ENCODE measurements at regions not wholly inside any gene's neighbourhood (a gene's known extent, or its start where the extent isn't known, plus 50 kb on each side); places are given as distances from the start of the nearest gene placed in this dataset.

- Histone ChIP-seq H3K9me3 (ENCODE audit: insufficient read depth, low read length) (no peaks in the 10 kb centered on the region), H3K9me2 (replicated peaks; ENCODE audit: insufficient read depth, low read length) (no peaks in the 10 kb centered on the region), H3K27ac (ENCODE audit: low read depth, low read length) (no peak overlapping the region), H4K20me1 (ENCODE audit: low read depth, low read length) (no peaks in the 10 kb centered on the region), H3K27me3 (ENCODE audit: low read length) (no peaks in the 10 kb centered on the region), H3K79me2 (ENCODE audit: insufficient read depth, low read length) (no peaks in the 10 kb centered on the region), H3K36me3 (ENCODE audit: low read length) (no peaks in the 10 kb centered on the region), H3F3A (ENCODE audit: insufficient read depth) (no peaks in the 10 kb centered on the region), H3K9ac (ENCODE audit: low read length) (no peak overlapping the region), H2AFZ (ENCODE audit: low read depth, low read length, severe bottlenecking) (no peak overlapping the region), H3K4me3 (ENCODE audit: insufficient read depth, low read length, poor library complexity, severe bottlenecking) (no peak overlapping the region), H3K4me2 (ENCODE audit: low read depth, low read length, poor library complexity, severe bottlenecking) (no peak overlapping the region)
- TF ChIP-seq EZH2phosphoT487 (conservative IDR thresholded peaks at IDR 0.05; ENCODE audit: low read length), result no peak
- no peak for TF ChIP-seq CTCF (IDR thresholded peaks at IDR 0.05; ENCODE audit: insufficient read depth, low read length, poor library complexity, severe bottlenecking)
Observed at GRCh38 chr6:148678682-148679081, 68.1 kb upstream of the UST start.

GRCh38 chr6:148681666-148682065 is 65.2 kb upstream of the UST start:
- TF ChIP-seq CTCF (IDR thresholded peaks at IDR 0.05; ENCODE audit: insufficient read depth, low read length, poor library complexity, severe bottlenecking) (no peak), EZH2phosphoT487 (conservative IDR thresholded peaks at IDR 0.05; ENCODE audit: low read length) (no peak)
- H3F3A ChIP-seq (ENCODE audit: insufficient read depth), result no peaks in the 10 kb centered on the region
- H2AFZ ChIP-seq (ENCODE audit: low read depth, low read length, severe bottlenecking), result no peak overlapping the region
- H3K4me3 ChIP-seq (ENCODE audit: insufficient read depth, low read length, poor library complexity, severe bottlenecking), result no peak overlapping the region
- no peak overlapping the region for H3K9ac ChIP-seq (ENCODE audit: low read length)
- H3K27ac ChIP-seq (ENCODE audit: low read depth, low read length), result no peak overlapping the region
- H3K9me3 ChIP-seq (ENCODE audit: insufficient read depth, low read length), result no peaks in the 10 kb centered on the region
- no peaks in the 10 kb centered on the region for H4K20me1 ChIP-seq (ENCODE audit: low read depth, low read length)
- no peak overlapping the region for H3K4me2 ChIP-seq (ENCODE audit: low read depth, low read length, poor library complexity, severe bottlenecking)
- H3K27me3 ChIP-seq (ENCODE audit: low read length), result no peaks in the 10 kb centered on the region
- no peaks in the 10 kb centered on the region for H3K36me3 ChIP-seq (ENCODE audit: low read length)
- no peaks in the 10 kb centered on the region for H3K9me2 ChIP-seq (replicated peaks; ENCODE audit: insufficient read depth, low read length)
- H3K79me2 ChIP-seq (ENCODE audit: insufficient read depth, low read length), result no peaks in the 10 kb centered on the region

GRCh38 chr6:148682252-148682651 is 64.6 kb upstream of the UST start:
- no peak for TF ChIP-seq CTCF (IDR thresholded peaks at IDR 0.05; ENCODE audit: insufficient read depth, low read length, poor library complexity, severe bottlenecking)
- TF ChIP-seq EZH2phosphoT487 (conservative IDR thresholded peaks at IDR 0.05; ENCODE audit: low read length), result no peak
- no peak overlapping the region for H3K27ac ChIP-seq (ENCODE audit: low read depth, low read length)
- H3K79me2 ChIP-seq (ENCODE audit: insufficient read depth, low read length), result no peaks in the 10 kb centered on the region
- H3K9me2 ChIP-seq (replicated peaks; ENCODE audit: insufficient read depth, low read length), result no peaks in the 10 kb centered on the region
- no peak overlapping the region for H3K4me2 ChIP-seq (ENCODE audit: low read depth, low read length, poor library complexity, severe bottlenecking)
- H3K9ac ChIP-seq (ENCODE audit: low read length), result no peak overlapping the region
- H2AFZ ChIP-seq (ENCODE audit: low read depth, low read length, severe bottlenecking), result no peak overlapping the region
- H3K27me3 ChIP-seq (ENCODE audit: low read length), result no peaks in the 10 kb centered on the region
- no peaks in the 10 kb centered on the region for H3K36me3 ChIP-seq (ENCODE audit: low read length)
- H4K20me1 ChIP-seq (ENCODE audit: low read depth, low read length), result no peaks in the 10 kb centered on the region
- H3K9me3 ChIP-seq (ENCODE audit: insufficient read depth, low read length), result no peaks in the 10 kb centered on the region
- H3F3A ChIP-seq (ENCODE audit: insufficient read depth), result no peaks in the 10 kb centered on the region
- H3K4me3 ChIP-seq (ENCODE audit: insufficient read depth, low read length, poor library complexity, severe bottlenecking), result no peak overlapping the region

- H3K27ac ChIP-seq (ENCODE audit: low read depth, low read length), result no peak overlapping the region
- no peaks in the 10 kb centered on the region for H3K27me3 ChIP-seq (ENCODE audit: low read length)
- H3K4me2 ChIP-seq (ENCODE audit: low read depth, low read length, poor library complexity, severe bottlenecking), result no peak overlapping the region
- H3F3A ChIP-seq (ENCODE audit: insufficient read depth), result no peaks in the 10 kb centered on the region
- H3K4me3 ChIP-seq (ENCODE audit: insufficient read depth, low read length, poor library complexity, severe bottlenecking), result no peak overlapping the region
- H4K20me1 ChIP-seq (ENCODE audit: low read depth, low read length), result no peaks in the 10 kb centered on the region
- TF ChIP-seq CTCF (IDR thresholded peaks at IDR 0.05; ENCODE audit: insufficient read depth, low read length, poor library complexity, severe bottlenecking) (no peak), EZH2phosphoT487 (conservative IDR thresholded peaks at IDR 0.05; ENCODE audit: low read length) (no peak)
- no peak overlapping the region for H3K9ac ChIP-seq (ENCODE audit: low read length)
- H3K79me2 ChIP-seq (ENCODE audit: insufficient read depth, low read length), result no peaks in the 10 kb centered on the region
- no peaks in the 10 kb centered on the region for H3K9me2 ChIP-seq (replicated peaks; ENCODE audit: insufficient read depth, low read length)
- no peaks in the 10 kb centered on the region for H3K9me3 ChIP-seq (ENCODE audit: insufficient read depth, low read length)
- H3K36me3 ChIP-seq (ENCODE audit: low read length), result no peaks in the 10 kb centered on the region
- H2AFZ ChIP-seq (ENCODE audit: low read depth, low read length, severe bottlenecking), result no peak overlapping the region
Observed at GRCh38 chr6:148682990-148683389, 63.8 kb upstream of the UST start.
